ENCODE measurements at regions not wholly inside any gene's neighbourhood (a gene's known extent, or its start where the extent isn't known, plus 50 kb on each side); places are given as distances from the start of the nearest gene placed in this dataset.

GRCh38 chr5:93997562-93997961 is 256.2 kb upstream of the POU5F2 start:
- no peak for DNase-seq
- Histone ChIP-seq H3T11ph (ENCODE audit: low read length) (no peak overlapping the region), H2BK5ac (ENCODE audit: insufficient read length, low read length) (no peak overlapping the region), H2BK120ac (ENCODE audit: low read depth, low read length, poor library complexity, severe bottlenecking) (no peak overlapping the region), H3K9me3 (ENCODE audit: control insufficient read depth, low read depth, low read length) (no peaks in the 10 kb centered on the region), H4K8ac (replicated peaks; ENCODE audit: insufficient read length, low read depth, low read length) (no peak overlapping the region), H3K23me2 (ENCODE audit: insufficient read length, low read depth, low read length, poor library complexity, severe bottlenecking) (no peaks in the 10 kb centered on the region), H4K91ac (ENCODE audit: insufficient read length, low read depth, low read length) (no peak overlapping the region), H3K79me2 (ENCODE audit: insufficient read depth, low read length) (no peaks in the 10 kb centered on the region), H3K56ac (ENCODE audit: insufficient read length, low read depth, low read length) (no peak overlapping the region), H2BK20ac (ENCODE audit: low read depth, low read length, poor library complexity, severe bottlenecking) (no peak overlapping the region), H3K27ac (ENCODE audit: insufficient read length, low read depth, low read length) (no peak overlapping the region), H3K9ac (ENCODE audit: extremely low read depth, insufficient read length, low read length) (no peak overlapping the region), H3K79me1 (ENCODE audit: insufficient read depth, low read depth, low read length, poor library complexity, severe bottlenecking) (no peaks in the 10 kb centered on the region), H3K14ac (ENCODE audit: insufficient read depth, low read length) (no peak overlapping the region), H3K23ac (ENCODE audit: insufficient read length, low read depth, low read length) (no peak overlapping the region), H4K20me1 (ENCODE audit: control insufficient read depth, insufficient read depth, insufficient read length) (no peaks in the 10 kb centered on the region), H3K4ac (ENCODE audit: low read depth, low read length) (no peak overlapping the region), H2AK5ac (ENCODE audit: insufficient read length, low read length) (no peak overlapping the region), H3K27me3 (ENCODE audit: insufficient read depth, low read length) (no peaks in the 10 kb centered on the region), H2BK12ac (ENCODE audit: insufficient read length, low read depth, low read length) (no peak overlapping the region), H2AFZ (ENCODE audit: low read length) (no peak overlapping the region), H3K18ac (ENCODE audit: insufficient read length, low read depth, low read length) (no peak overlapping the region), H2BK15ac (ENCODE audit: low read depth, low read length) (no peak overlapping the region), H3K4me2 (ENCODE audit: insufficient read depth, insufficient read length, low read length) (no peak overlapping the region), H4K5ac (ENCODE audit: insufficient read length, low read depth, low read length) (no peak overlapping the region), H3K4me1 (ENCODE audit: insufficient read depth, low read length) (no peaks in the 10 kb centered on the region)
- Mint-ChIP-seq H3K9me3 (peaks cover 0 to 6% of the 10 kb centered on the region in 2 experiments; a peak in 3 of 5 replicates), H3K4me1 (no peaks in the 10 kb centered on the region), H3K4me3 (no peak overlapping the region), H3K27me3 (ENCODE audit: low read depth) (no peaks in the 10 kb centered on the region), H3K36me3 (ENCODE audit: insufficient read depth in 1 of 3, low read depth in 3 of 3) (peaks cover 0 to 12% (median 0%) of the 10 kb centered on the region in 3 experiments; a peak in 3 of 7 replicates), H3K27ac (no peak overlapping the region; a peak in 1 of 7 replicates)
- WGBS (ENCODE audit: extremely low coverage, insufficient read length, low lambda C conversion rate) = no CpG with 5 or more reads among the region's 1 CpG
- TF ChIP-seq, protein P1, sequence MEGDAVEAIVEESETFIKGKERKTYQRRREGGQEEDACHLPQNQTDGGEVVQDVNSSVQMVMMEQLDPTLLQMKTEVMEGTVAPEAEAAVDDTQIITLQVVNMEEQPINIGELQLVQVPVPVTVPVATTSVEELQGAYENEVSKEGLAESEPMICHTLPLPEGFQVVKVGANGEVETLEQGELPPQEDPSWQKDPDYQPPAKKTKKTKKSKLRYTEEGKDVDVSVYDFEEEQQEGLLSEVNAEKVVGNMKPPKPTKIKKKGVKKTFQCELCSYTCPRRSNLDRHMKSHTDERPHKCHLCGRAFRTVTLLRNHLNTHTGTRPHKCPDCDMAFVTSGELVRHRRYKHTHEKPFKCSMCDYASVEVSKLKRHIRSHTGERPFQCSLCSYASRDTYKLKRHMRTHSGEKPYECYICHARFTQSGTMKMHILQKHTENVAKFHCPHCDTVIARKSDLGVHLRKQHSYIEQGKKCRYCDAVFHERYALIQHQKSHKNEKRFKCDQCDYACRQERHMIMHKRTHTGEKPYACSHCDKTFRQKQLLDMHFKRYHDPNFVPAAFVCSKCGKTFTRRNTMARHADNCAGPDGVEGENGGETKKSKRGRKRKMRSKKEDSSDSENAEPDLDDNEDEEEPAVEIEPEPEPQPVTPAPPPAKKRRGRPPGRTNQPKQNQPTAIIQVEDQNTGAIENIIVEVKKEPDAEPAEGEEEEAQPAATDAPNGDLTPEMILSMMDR (conservative IDR thresholded peaks at IDR 0.05) = no peak

All from H9 (cell line).